Nephron progenitor cell (in vitro differentiated cells): ENCODE measurements at regions not wholly inside any gene's neighbourhood (a gene's known extent, or its start where the extent isn't known, plus 50 kb on each side); places are given as distances from the start of the nearest gene placed in this dataset.

Experiments
- DNase-seq: peaks from one replicate; pipeline ENCODE4 v3.0.0; 2021
- H3K27ac Mint-ChIP-seq: 2 replicates; pipeline ENCODE4 v1.8.0; 2021; ENCODE audit warnings: mild to moderate bottlenecking, moderate library complexity, mixed read lengths
- H3K27me3 Mint-ChIP-seq: 2 replicates; pipeline ENCODE4 v1.8.0; 2021; ENCODE audit warnings: mild to moderate bottlenecking, low read depth, mixed read lengths; ENCODE audit not compliant: poor library complexity
- H3K36me3 Mint-ChIP-seq: 2 replicates; pipeline ENCODE4 v1.8.0; 2021; ENCODE audit warnings: low read depth, mixed read lengths
- H3K4me1 Mint-ChIP-seq: 2 replicates; pipeline ENCODE4 v1.8.0; 2021; ENCODE audit warnings: mixed read lengths
- H3K4me3 Mint-ChIP-seq: 2 replicates; pipeline ENCODE4 v1.8.0; 2021; ENCODE audit warnings: mild to moderate bottlenecking, moderate library complexity, mixed read lengths
- H3K9me3 Mint-ChIP-seq: 2 replicates; pipeline ENCODE4 v1.8.0; 2021; ENCODE audit warnings: mild to moderate bottlenecking, moderate library complexity, mixed read lengths
- TF ChIP-seq, protein P1 (sequence below): fragments of 200-600 bp; sonication (generic); IDR thresholded peaks from 2 replicates; pipeline ENCODE4 v1.5.0; 2021; ENCODE audit warnings: antibody characterized with exemption

DNA sequence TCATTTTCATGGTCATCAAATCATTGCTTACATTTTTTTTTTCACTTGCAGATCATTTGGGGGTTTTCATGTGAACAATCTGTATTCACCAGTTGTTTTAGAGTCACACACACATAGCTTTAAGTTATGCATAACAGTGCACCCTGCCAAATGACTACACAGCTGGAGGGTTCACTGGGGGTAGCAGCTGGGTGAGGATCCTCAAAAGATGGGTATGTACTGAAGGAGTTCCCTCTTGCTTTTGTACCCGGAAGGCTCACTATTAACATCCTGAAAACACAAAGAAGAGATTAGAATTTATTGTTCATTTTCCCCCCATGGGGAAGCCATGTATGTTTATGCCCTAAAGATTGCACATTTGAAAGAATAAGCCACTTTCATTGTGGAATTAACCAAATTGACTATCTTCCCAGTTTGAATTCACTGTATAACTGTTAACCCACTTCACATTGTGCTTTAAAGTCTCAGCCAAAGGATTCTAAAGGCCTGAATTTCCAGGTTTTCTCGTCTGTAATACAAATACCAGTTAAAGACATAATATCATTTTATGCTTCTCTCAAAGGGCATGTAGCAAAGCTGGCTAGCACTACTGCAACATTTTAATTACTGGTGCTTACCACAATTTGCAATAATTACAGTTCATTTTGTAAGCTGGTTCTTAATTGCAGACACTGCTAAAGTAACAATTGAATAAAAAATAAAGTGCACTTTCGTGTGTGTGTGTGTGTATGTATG lies 466.4 kb upstream of the MEF2C start:
- Mint-ChIP-seq H3K36me3 (no peaks in the 10 kb centered on the region), H3K27me3 (no peaks in the 10 kb centered on the region), H3K4me3 (no peak overlapping the region), H3K27ac (no peak overlapping the region), H3K4me1 (peaks cover 9% of the 10 kb centered on the region), H3K9me3 (no peaks in the 10 kb centered on the region)
- no peak for DNase-seq
- TF ChIP-seq, protein P1, sequence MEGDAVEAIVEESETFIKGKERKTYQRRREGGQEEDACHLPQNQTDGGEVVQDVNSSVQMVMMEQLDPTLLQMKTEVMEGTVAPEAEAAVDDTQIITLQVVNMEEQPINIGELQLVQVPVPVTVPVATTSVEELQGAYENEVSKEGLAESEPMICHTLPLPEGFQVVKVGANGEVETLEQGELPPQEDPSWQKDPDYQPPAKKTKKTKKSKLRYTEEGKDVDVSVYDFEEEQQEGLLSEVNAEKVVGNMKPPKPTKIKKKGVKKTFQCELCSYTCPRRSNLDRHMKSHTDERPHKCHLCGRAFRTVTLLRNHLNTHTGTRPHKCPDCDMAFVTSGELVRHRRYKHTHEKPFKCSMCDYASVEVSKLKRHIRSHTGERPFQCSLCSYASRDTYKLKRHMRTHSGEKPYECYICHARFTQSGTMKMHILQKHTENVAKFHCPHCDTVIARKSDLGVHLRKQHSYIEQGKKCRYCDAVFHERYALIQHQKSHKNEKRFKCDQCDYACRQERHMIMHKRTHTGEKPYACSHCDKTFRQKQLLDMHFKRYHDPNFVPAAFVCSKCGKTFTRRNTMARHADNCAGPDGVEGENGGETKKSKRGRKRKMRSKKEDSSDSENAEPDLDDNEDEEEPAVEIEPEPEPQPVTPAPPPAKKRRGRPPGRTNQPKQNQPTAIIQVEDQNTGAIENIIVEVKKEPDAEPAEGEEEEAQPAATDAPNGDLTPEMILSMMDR: no peak

DNA sequence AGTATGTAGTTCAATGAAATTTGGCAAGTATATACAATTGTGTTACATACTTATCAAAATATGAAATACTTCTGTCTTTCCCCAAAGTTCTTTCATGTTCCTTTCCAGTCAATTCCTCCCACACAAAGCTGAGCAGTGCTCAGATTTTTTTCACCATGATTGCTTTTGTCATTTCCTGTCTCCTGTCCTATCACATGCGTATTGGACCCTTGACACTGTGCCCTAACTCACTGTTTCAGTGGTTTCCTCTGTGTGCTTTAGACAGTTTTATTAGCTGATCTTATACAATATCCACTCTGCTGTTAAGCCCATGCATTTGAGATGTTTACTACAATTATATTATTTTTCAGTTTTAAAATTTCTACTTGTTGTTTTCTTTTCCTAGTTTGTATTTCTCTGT lies 463.6 kb upstream of the MEF2C start:
- Mint-ChIP-seq H3K4me3 (no peak overlapping the region), H3K4me1 (no peaks in the 10 kb centered on the region), H3K9me3 (no peaks in the 10 kb centered on the region), H3K27me3 (no peaks in the 10 kb centered on the region), H3K36me3 (no peaks in the 10 kb centered on the region), H3K27ac (no peak overlapping the region)
- TF ChIP-seq, protein P1: no peak
- DNase-seq: no peak

- TF ChIP-seq, protein P1: no peak
- H3K36me3 Mint-ChIP-seq: no peaks in the 10 kb centered on the region
- no peaks in the 10 kb centered on the region for H3K9me3 Mint-ChIP-seq
- DNase-seq: no peak
- H3K4me3 Mint-ChIP-seq: no peak overlapping the region
- H3K27ac Mint-ChIP-seq: no peak overlapping the region
- peaks cover 4% of the 10 kb centered on the region for H3K27me3 Mint-ChIP-seq
- H3K4me1 Mint-ChIP-seq: no peaks in the 10 kb centered on the region
Measured at GRCh38 chr5:89343666-89344065, 460.7 kb upstream of the MEF2C start.

DNA sequence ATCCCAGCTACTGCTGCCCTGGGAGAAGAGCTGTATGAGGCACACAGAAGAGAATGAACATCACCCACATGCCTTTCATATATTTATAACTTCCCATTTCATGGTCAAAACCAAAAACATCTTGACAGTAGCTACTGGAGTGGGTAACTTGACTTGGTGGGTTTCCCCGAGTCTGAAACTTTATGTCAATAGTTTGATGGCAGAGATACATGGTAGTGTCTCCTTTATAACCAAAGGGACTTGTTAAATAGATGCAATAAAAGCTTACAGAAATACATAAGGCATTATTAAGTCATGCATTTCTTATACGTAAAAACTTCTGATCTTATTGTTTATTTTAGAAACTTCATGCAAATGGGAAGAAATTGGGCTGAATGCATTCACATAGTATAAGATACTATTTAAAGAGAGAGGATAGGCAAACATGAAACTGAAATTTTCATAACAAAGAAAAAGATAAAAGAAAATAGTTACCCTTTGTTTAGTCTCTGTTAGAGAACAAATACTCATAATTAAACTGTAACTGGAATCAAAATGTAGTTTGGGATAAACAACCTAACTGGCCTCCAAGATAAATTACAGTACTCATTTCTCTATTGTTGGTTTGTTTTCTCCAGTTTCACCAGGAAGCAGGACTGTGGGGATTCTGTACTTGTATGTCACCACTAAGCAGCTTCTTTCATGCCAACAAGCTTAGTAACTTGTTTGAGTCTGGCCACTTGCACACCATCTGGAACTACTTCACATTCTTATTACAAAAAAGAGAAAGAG lies 459.3 kb upstream of the MEF2C start:
- Mint-ChIP-seq H3K27ac (no peak overlapping the region), H3K4me3 (no peak overlapping the region), H3K36me3 (no peaks in the 10 kb centered on the region), H3K4me1 (no peaks in the 10 kb centered on the region), H3K27me3 (peaks cover 4% of the 10 kb centered on the region), H3K9me3 (no peaks in the 10 kb centered on the region)
- DNase-seq: no peak
- TF ChIP-seq, protein P1: no peak

DNA sequence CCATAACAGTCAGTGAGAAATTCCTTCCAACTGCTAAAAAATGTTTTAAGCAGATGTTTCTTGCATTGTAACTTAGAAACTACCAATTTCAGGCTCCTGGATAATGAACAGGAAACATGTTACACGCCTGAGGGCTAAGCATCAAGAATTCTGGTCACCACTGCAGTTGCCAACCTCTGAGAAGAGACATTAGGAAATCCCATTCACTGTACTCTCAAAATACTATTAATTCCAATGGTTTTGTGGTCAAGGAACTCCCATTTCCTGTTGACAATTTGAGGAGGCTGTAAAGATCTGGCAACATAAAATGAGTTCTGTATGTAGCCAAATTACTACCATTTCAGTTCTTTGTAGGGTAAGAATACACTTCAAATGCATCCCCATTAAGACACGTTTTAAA lies 456.0 kb upstream of the MEF2C start:
- TF ChIP-seq, protein P1: no peak
- no peak for DNase-seq
- Mint-ChIP-seq H3K27me3 (peaks cover 4% of the 10 kb centered on the region), H3K9me3 (no peaks in the 10 kb centered on the region), H3K27ac (no peak overlapping the region), H3K4me1 (no peaks in the 10 kb centered on the region), H3K36me3 (no peaks in the 10 kb centered on the region), H3K4me3 (no peak overlapping the region)

- Mint-ChIP-seq H3K4me1 (no peaks in the 10 kb centered on the region), H3K36me3 (no peaks in the 10 kb centered on the region), H3K27me3 (peaks cover 2% of the 10 kb centered on the region), H3K4me3 (no peak overlapping the region), H3K27ac (no peak overlapping the region), H3K9me3 (no peaks in the 10 kb centered on the region)
- TF ChIP-seq, protein P1: no peak
- no peak for DNase-seq
Measured at GRCh38 chr5:89336111-89336510, 453.1 kb upstream of the MEF2C start.
